Fibroblast of mammary gland (primary cell): ENCODE measurements at regions not wholly inside any gene's neighbourhood (a gene's known extent, or its start where the extent isn't known, plus 50 kb on each side); places are given as distances from the start of the nearest gene placed in this dataset.

Experiments
- DNase-seq: peaks from one replicate; pipeline ENCODE4 v3.0.0-alpha.2; 2010; ENCODE audit warnings: low read depth
- H3K4me3 ChIP-seq: 2 replicates; pipeline ENCODE4 v1.5.1; 2011; ENCODE audit warnings: low read depth, mild to moderate bottlenecking, low read length, moderate library complexity; ENCODE audit not compliant: control insufficient read depth
- CTCF ChIP-seq: conservative IDR thresholded peaks from 2 replicates; pipeline ENCODE4 v1.5.1; 2011; ENCODE audit warnings: low read depth, low read length, inconsistent platforms; ENCODE audit not compliant: control insufficient read depth, insufficient read depth

GRCh38 chr9:80376180-80376579, 804.4 kb downstream of the TLE4 start:
- no peak overlapping the region for H3K4me3 ChIP-seq
- no peak for DNase-seq
- TF ChIP-seq CTCF = no peak

DNA sequence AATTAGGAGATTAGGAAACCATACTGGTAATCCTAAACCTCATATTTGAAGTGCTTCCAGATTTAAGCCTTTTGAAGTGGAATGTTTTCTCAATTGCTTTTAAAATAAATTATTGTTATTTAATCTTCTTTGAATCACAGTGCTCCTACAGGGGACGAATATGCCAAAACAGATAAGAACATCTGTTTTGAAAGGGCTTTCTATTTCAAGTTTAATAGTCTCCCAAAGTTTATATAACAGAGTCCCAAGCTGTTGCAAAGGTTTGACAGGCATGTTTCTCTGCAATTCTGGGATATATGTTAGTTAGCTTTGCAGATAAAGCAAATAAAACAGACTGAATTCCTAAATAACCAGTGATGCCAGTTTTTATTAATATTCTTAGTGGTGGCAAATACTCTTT, 803.7 kb downstream of the TLE4 start:
- no peak for TF ChIP-seq CTCF
- no peak overlapping the region for H3K4me3 ChIP-seq
- no peak for DNase-seq

DNA sequence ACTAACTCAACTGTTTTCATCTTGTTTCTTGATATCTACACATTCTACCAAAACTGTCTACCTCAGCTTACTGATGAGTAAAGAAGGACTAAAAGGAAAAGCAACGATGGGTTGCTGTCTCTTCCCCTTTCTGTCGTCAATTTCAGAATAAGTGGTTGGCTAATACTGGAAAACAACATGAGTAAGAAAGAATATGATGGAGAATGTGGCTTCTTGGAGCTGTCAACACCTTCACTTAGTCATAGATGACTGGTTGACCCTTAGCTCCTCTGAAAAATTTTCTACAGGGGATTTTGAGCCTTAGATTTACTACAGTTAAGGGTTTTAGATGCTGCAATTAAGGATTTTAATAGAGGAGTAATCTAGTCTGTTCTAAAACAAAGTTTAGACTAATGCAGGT, 797.9 kb downstream of the TLE4 start:
- no peak overlapping the region for H3K4me3 ChIP-seq
- TF ChIP-seq CTCF = no peak
- peak; percentile 47 for DNase-seq

- TF ChIP-seq CTCF = no peak
- DNase-seq = no peak
- H3K4me3 ChIP-seq = no peak overlapping the region
These were observed 794.9 kb downstream of the TLE4 start for GRCh38 chr9:80366626-80367025.

DNA sequence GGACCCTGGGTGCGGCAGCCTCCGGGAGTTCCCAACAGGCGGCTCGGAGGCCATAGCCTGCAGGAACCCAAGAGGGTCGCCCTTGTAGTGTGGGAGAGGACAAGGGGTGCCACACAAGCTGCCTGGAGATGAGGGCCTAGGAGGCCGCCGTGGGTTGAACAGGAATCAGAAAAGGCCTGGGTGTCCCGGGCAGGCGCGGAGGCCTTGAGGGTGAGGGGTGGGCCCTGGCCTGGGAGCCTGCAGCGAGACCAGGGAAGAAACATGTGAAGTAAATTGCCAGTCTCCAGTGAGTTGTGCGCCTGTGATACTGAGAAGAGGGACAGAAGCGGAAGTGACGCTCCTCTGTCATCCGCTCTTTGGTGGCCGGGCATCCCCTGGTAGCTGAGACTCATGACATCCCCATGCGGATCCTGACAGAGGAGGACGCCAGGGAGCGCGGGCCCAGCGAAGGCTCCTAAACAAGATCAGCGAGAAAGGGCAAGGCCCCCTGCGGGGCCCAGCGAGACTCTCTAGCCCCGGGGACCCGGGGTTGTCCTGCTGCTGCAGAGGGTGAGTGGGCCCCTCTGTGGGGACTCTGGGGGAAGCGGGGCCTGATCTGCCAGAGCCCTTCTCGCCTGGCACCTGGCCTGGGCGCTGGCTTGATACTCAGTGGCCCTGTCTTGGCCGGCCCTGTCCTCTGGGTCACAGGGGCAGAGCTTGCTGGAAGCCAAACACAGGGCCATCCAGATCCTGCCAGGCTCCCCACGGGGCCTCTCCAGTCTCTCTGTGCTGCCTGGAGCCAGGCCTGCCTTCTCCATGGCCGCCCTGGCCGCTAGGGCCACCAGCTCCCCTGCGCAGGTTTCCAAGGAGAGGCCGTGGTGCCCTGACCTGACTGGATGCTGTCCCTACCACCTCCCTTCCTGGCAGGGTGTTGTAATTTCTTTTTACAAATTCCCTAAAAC, 788.4 kb downstream of the TLE4 start:
- no peak for TF ChIP-seq CTCF
- no peak overlapping the region for H3K4me3 ChIP-seq
- DNase-seq = no peak

DNA sequence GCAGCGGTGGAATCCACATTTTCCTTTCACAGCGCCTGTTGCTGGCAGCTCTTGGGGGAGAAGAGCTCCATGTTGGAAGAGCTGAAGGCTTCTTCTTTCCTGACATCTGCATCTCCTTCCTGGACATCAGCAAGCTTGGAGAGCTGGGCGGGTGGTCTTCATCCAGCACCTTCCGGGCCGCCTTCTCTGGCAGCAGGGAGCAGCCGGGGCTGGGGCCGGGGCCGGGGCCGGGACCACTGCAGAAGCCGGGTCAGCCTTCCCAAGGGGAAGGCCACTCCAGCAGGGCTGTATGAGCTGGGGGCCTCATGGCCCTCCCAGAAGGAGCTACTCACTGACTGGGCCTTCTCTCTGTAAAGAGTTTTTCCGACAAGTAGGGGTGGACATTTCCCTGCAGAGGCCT, 787.5 kb downstream of the TLE4 start:
- no peak for DNase-seq
- H3K4me3 ChIP-seq = no peak overlapping the region
- TF ChIP-seq CTCF = no peak

DNA sequence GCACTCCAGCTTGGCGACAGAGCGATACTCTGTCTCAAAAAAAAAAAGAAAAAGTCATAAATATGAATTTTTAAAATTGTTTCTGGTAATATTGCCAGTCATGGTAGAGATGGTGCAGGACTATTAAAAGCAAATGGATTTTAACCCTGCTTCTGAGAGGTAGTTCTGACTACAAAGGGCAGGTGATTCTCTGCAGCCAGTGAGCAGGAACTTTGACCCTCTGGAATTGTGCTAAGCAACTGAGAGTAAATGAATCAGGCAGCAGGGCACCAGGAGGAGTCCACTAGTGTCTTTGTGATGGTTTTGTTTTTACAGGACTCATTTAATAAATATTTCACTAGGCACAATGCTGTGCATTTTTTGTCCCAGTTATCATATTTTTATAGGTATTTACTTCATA, 781.2 kb downstream of the TLE4 start:
- DNase-seq = no peak
- no peak overlapping the region for H3K4me3 ChIP-seq
- no peak for TF ChIP-seq CTCF
